Caco-2 (cell line): ENCODE measurements at regions not wholly inside any gene's neighbourhood (a gene's known extent, or its start where the extent isn't known, plus 50 kb on each side); places are given as distances from the start of the nearest gene placed in this dataset.

Experiments used
- BruUV-seq: library from RNA; stranded (reverse); fragments of 400-500 nt; replicated peaks from 2 replicates; lab custom pipeline; 2021; lab: Mats Ljungman, UMichigan
- CTCF ChIA-PET: fragments of 300-600 bp; sonication (Branson Sonifier 250); formaldehyde crosslinking; loops from one replicate; lab custom pipeline; 2022; ENCODE audit warnings: antibody characterized with exemption; lab: Charles Lee
- POLR2A ChIA-PET: fragments of 300-600 bp; sonication (Branson Sonifier 250); formaldehyde crosslinking; loops from one replicate; lab custom pipeline; 2022; ENCODE audit warnings: antibody characterized with exemption; lab: Charles Lee
- DNase-seq, 2 experiments: peaks; one replicate each; pipeline versions ENCODE4 v3.0.0 to v3.0.0-alpha.2; 2020 to 2022
- H3K27me3 ChIP-seq: replicated peaks from 2 replicates; pipeline ENCODE4 v1.6.0; 2011; ENCODE audit warnings: low read length; ENCODE audit not compliant: control insufficient read depth, insufficient read depth
- H3K36me3 ChIP-seq: 2 replicates; pipeline ENCODE4 v1.5.1; 2011; ENCODE audit warnings: low read length; ENCODE audit not compliant: control insufficient read depth, insufficient read depth
- H3K4me1 ChIP-seq: fragments of 250-450 bp; sonication (Bioruptor Pico); 2 replicates; pipeline ENCODE4 v1.5.1; 2020; ENCODE audit warnings: mild to moderate bottlenecking
- H3K4me3 ChIP-seq: 2 replicates; pipeline ENCODE4 v1.5.1; 2011; ENCODE audit warnings: low read depth, mild to moderate bottlenecking, control low read depth, low read length
- H3K9me3 ChIP-seq: fragments of 250-450 bp; sonication (Bioruptor Pico); 2 replicates; pipeline ENCODE4 v1.5.1; 2020; ENCODE audit warnings: mild to moderate bottlenecking, moderate library complexity
- H3K27ac Mint-ChIP-seq: one replicate; pipeline ENCODE4 v1.8.0; 2022; ENCODE audit warnings: mixed read lengths; ENCODE audit not compliant: unreplicated experiment
- H3K27me3 Mint-ChIP-seq: one replicate; pipeline ENCODE4 v1.8.0; 2022; ENCODE audit warnings: mixed read lengths; ENCODE audit not compliant: insufficient read depth, unreplicated experiment
- H3K36me3 Mint-ChIP-seq: one replicate; pipeline ENCODE4 v1.8.0; 2022; ENCODE audit warnings: mild to moderate bottlenecking, mixed read lengths; ENCODE audit not compliant: insufficient read depth, unreplicated experiment
- H3K4me1 Mint-ChIP-seq: one replicate; pipeline ENCODE4 v1.8.0; 2022; ENCODE audit warnings: low read depth, mixed read lengths; ENCODE audit not compliant: unreplicated experiment
- H3K4me3 Mint-ChIP-seq: one replicate; pipeline ENCODE4 v1.8.0; 2022; ENCODE audit warnings: mild to moderate bottlenecking, moderate library complexity, mixed read lengths; ENCODE audit not compliant: unreplicated experiment
- H3K9me3 Mint-ChIP-seq: one replicate; pipeline ENCODE4 v1.8.0; 2022; ENCODE audit warnings: mixed read lengths; ENCODE audit not compliant: unreplicated experiment
- intact Hi-C: fragments of 100-400 bp; cut with micrococcal nuclease; formaldehyde crosslinking; loops from one replicate; pipeline ENCODE4 v1.10.0; 2022; ENCODE audit not compliant: unreplicated experiment
- TF ChIP-seq, protein P1 (sequence below), 2 experiments: fragments of 200-600 bp in 1 of 2; IDR thresholded peaks; 1 replicate in 1 of 2; 2 replicates in 1 of 2; pipeline versions ENCODE4 v1.5.1 to v1.8.0; 2011 to 2022; ENCODE audit warnings: antibody characterized with exemption in 1 of 2, control low read depth in 1 of 2, inconsistent platforms in 1 of 2, low read depth in 1 of 2, low read length in 1 of 2, mild to moderate bottlenecking in 1 of 2, moderate library complexity in 1 of 2; ENCODE audit not compliant: insufficient read depth in 1 of 2, severe bottlenecking in 1 of 2, unreplicated experiment in 1 of 2

DNA sequence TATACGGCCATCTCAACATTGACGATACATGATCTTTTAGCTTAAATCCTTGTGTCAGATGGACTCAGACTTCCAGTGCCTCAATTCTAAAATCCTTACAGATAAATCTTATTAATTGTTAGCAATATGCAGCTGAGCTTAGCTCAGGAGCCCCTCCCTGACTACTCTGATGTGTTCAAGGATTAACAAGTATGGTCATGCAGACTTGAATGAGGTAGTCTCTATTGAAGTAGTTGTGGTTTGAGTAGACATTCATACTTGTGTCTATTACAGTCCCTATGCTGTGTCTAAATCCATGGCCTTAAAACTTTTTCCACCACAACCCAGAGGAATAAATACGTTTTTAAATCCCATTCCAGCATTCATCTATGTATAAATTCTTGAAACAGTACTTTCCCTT, 119.5 kb downstream of the NUP35 start:
- Mint-ChIP-seq H3K4me1 (no peaks in the 10 kb centered on the region), H3K27me3 (no peaks in the 10 kb centered on the region), H3K36me3 (no peaks in the 10 kb centered on the region), H3K9me3 (no peaks in the 10 kb centered on the region), H3K4me3 (no peak overlapping the region), H3K27ac (no peak overlapping the region)
- ChIA-PET CTCF (no interaction called here), POLR2A (no interaction called here)
- Histone ChIP-seq H3K36me3 (no peaks in the 10 kb centered on the region), H3K4me1 (no peaks in the 10 kb centered on the region), H3K9me3 (no peaks in the 10 kb centered on the region), H3K27me3 (no peaks in the 10 kb centered on the region; the same call in 1 of the 2 replicates), H3K4me3 (no peak overlapping the region)
- TF ChIP-seq, protein P1, sequence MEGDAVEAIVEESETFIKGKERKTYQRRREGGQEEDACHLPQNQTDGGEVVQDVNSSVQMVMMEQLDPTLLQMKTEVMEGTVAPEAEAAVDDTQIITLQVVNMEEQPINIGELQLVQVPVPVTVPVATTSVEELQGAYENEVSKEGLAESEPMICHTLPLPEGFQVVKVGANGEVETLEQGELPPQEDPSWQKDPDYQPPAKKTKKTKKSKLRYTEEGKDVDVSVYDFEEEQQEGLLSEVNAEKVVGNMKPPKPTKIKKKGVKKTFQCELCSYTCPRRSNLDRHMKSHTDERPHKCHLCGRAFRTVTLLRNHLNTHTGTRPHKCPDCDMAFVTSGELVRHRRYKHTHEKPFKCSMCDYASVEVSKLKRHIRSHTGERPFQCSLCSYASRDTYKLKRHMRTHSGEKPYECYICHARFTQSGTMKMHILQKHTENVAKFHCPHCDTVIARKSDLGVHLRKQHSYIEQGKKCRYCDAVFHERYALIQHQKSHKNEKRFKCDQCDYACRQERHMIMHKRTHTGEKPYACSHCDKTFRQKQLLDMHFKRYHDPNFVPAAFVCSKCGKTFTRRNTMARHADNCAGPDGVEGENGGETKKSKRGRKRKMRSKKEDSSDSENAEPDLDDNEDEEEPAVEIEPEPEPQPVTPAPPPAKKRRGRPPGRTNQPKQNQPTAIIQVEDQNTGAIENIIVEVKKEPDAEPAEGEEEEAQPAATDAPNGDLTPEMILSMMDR (IDR thresholded peaks at IDR 0.05; ENCODE audit: insufficient read depth in 1 of 2, low read depth in 1 of 2, low read length in 1 of 2, severe bottlenecking in 1 of 2, unreplicated experiment in 1 of 2): no peak
- BruUV-seq: no TSS peak
- intact Hi-C loops: no loop called here
- no peak for DNase-seq

DNA sequence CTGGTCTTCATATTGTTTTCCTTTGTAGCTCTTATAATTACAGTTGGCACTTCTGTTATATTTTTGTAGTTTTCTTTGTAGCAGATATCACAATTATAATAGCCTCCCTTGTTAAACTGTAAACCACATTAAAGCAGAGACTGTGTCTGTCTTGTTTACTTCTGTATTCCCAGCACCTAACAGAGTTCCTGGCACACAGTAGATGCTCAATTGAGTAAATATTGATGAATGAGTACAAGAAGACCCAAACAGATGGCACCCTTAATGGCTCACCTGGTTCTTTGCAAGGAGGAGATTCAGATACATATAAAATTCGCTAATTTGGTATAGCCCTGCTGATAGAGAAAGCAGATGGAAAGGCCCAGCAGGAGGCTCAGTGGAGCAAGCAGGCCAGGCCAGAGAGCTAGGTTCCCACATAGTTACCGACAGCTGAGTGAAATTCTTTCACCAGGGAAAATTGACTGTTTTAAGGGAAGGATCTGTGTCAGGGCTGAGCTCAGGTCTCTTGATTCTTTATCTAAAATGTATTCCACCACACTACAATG, 120.1 kb downstream of the NUP35 start:
- no TSS peak for BruUV-seq
- Mint-ChIP-seq H3K36me3 (no peaks in the 10 kb centered on the region), H3K9me3 (no peaks in the 10 kb centered on the region), H3K4me3 (no peak overlapping the region), H3K4me1 (no peaks in the 10 kb centered on the region), H3K27ac (no peak overlapping the region), H3K27me3 (no peaks in the 10 kb centered on the region)
- Histone ChIP-seq H3K4me1 (no peaks in the 10 kb centered on the region), H3K4me3 (no peak overlapping the region), H3K27me3 (no peaks in the 10 kb centered on the region; the same call in 1 of the 2 replicates), H3K9me3 (no peaks in the 10 kb centered on the region), H3K36me3 (no peaks in the 10 kb centered on the region)
- ChIA-PET CTCF (interaction anchor here (0.7 kb wide), 1 partner anchor 107 kb away, joined by 3 read pairs; no protein-coding TSS in a partner anchor), POLR2A (no interaction called here)
- intact Hi-C loops: no loop called here
- TF ChIP-seq, protein P1 (IDR thresholded peaks at IDR 0.05; ENCODE audit: insufficient read depth in 1 of 2, low read depth in 1 of 2, low read length in 1 of 2, severe bottlenecking in 1 of 2, unreplicated experiment in 1 of 2): peak in 1 of 2 experiments; percentile 5
- DNase-seq: no peak

DNA sequence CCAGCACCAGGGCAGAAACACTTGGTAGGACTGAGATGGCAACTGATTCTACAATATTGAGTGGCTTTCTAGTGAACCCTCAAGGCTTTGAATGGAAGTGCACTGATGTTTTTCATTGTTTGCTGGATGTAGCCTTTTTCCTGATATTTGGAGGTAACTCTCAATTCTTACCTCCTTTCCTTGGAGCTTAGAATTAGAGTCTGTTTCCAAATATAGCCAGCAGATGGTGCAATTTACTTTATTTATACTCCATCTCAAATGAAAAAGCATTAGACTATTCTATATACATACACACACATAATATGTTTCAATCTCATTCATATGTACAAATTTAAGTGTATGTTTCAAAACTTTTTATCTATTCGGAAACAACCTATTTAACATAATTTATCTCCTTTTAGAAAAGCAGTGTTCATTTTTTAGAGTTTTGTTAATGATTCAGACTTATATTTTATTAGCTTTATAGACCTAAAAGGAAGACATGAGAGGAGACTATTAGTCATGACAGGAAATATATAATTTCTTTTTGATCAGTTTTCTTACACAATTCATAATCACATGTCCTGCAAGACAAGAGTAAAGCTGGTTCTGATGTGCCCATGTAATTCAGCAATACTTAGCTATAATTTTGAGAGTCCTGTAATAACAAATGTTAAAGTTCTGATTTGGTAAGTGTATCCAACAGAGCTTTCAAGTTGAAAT, 124.8 kb downstream of the NUP35 start:
- Histone ChIP-seq H3K27me3 (no peaks in the 10 kb centered on the region), H3K4me1 (no peaks in the 10 kb centered on the region), H3K36me3 (no peaks in the 10 kb centered on the region), H3K9me3 (no peaks in the 10 kb centered on the region), H3K4me3 (no peak overlapping the region)
- ChIA-PET CTCF (interaction anchor here (0.6 to 0.7 kb wide), 2 partner anchors 45 to 127 kb away, joined by 3 read pairs; no protein-coding TSS in a partner anchor), POLR2A (no interaction called here)
- DNase-seq: peak in 1 of 2 experiments; percentile 19
- TF ChIP-seq, protein P1 (IDR thresholded peaks at IDR 0.05; ENCODE audit: insufficient read depth in 1 of 2, low read depth in 1 of 2, low read length in 1 of 2, severe bottlenecking in 1 of 2, unreplicated experiment in 1 of 2): no peak
- Mint-ChIP-seq H3K4me3 (no peak overlapping the region), H3K4me1 (no peaks in the 10 kb centered on the region), H3K36me3 (no peaks in the 10 kb centered on the region), H3K9me3 (no peaks in the 10 kb centered on the region), H3K27ac (no peak overlapping the region), H3K27me3 (no peaks in the 10 kb centered on the region)
- BruUV-seq: no TSS peak
- intact Hi-C loops: loop anchor here (5.0 kb wide), 1 partner anchor 108 kb away; no protein-coding TSS in a partner anchor
